HUES6 (cell line): ENCODE measurements at regions not wholly inside any gene's neighbourhood (a gene's known extent, or its start where the extent isn't known, plus 50 kb on each side); places are given as distances from the start of the nearest gene placed in this dataset.

Source experiments
- H3K27ac ChIP-seq: 2 replicates; pipeline ENCODE4 v1.7.0; 2013; ENCODE audit warnings: low read depth, mild to moderate bottlenecking, low read length, inconsistent platforms
- H3K27me3 ChIP-seq: 2 replicates; pipeline ENCODE4 v1.6.1; 2013; ENCODE audit warnings: low read length; ENCODE audit not compliant: control insufficient read depth, insufficient read depth
- H3K36me3 ChIP-seq: 2 replicates; pipeline ENCODE4 v1.6.1; 2013; ENCODE audit warnings: low read length; ENCODE audit not compliant: control insufficient read depth, insufficient read depth
- H3K4me1 ChIP-seq: 2 replicates; pipeline ENCODE4 v1.6.1; 2013; ENCODE audit warnings: low read length; ENCODE audit not compliant: control insufficient read depth, insufficient read depth
- H3K4me3 ChIP-seq: 2 replicates; pipeline ENCODE4 v1.5.1; 2013; ENCODE audit warnings: low read depth, low read length
- H3K9ac ChIP-seq: one replicate; pipeline ENCODE4 v1.6.1; 2013; ENCODE audit warnings: mild to moderate bottlenecking, low read length
- H3K9me3 ChIP-seq: 2 replicates; pipeline ENCODE4 v1.6.1; 2013; ENCODE audit warnings: low read depth, low read length; ENCODE audit not compliant: control insufficient read depth, insufficient read depth

- Histone ChIP-seq H3K27me3 (no peaks in the 10 kb centered on the region), H3K9me3 (no peaks in the 10 kb centered on the region), H3K36me3 (no peaks in the 10 kb centered on the region)
These were observed 515.5 kb downstream of the NUF2 start for GRCh38 chr1:163837206-163837605.

GRCh38 chr1:163842571-163842970 is 520.8 kb downstream of the NUF2 start:
- H3K27me3 ChIP-seq: no peaks in the 10 kb centered on the region
- H3K9ac ChIP-seq: no peak overlapping the region
- H3K27ac ChIP-seq: no peak overlapping the region
- H3K4me1 ChIP-seq: no peaks in the 10 kb centered on the region
- H3K36me3 ChIP-seq: no peaks in the 10 kb centered on the region
- no peaks in the 10 kb centered on the region for H3K9me3 ChIP-seq
- H3K4me3 ChIP-seq: no peak overlapping the region

More at GRCh38 chr1:163837206-163837605, 515.5 kb downstream of the NUF2 start:
- Histone ChIP-seq H3K4me1 (peaks cover 9% of the 10 kb centered on the region), H3K27ac (no peak overlapping the region), H3K9ac (no peak overlapping the region), H3K4me3 (no peak overlapping the region)

- H3K4me1 ChIP-seq: no peaks in the 10 kb centered on the region
- H3K9ac ChIP-seq: no peak overlapping the region
- H3K9me3 ChIP-seq: no peaks in the 10 kb centered on the region
- no peaks in the 10 kb centered on the region for H3K27me3 ChIP-seq
- H3K36me3 ChIP-seq: no peaks in the 10 kb centered on the region
- no peak overlapping the region for H3K27ac ChIP-seq
- H3K4me3 ChIP-seq: no peak overlapping the region
These were observed 522.7 kb downstream of the NUF2 start for GRCh38 chr1:163844459-163844858.

GRCh38 chr1:163845279-163845678 is 523.5 kb downstream of the NUF2 start:
- H3K4me3 ChIP-seq: no peak overlapping the region
- no peak overlapping the region for H3K27ac ChIP-seq
- H3K27me3 ChIP-seq: no peaks in the 10 kb centered on the region
- no peaks in the 10 kb centered on the region for H3K4me1 ChIP-seq
- H3K36me3 ChIP-seq: no peaks in the 10 kb centered on the region
- no peak overlapping the region for H3K9ac ChIP-seq
- H3K9me3 ChIP-seq: no peaks in the 10 kb centered on the region

- H3K27me3 ChIP-seq: no peaks in the 10 kb centered on the region
- no peak overlapping the region for H3K9ac ChIP-seq
- H3K9me3 ChIP-seq: no peaks in the 10 kb centered on the region
- no peaks in the 10 kb centered on the region for H3K36me3 ChIP-seq
- H3K4me1 ChIP-seq: no peaks in the 10 kb centered on the region
- H3K4me3 ChIP-seq: no peak overlapping the region
- no peak overlapping the region for H3K27ac ChIP-seq
These were observed 542.0 kb downstream of the NUF2 start for GRCh38 chr1:163863731-163864130.

GRCh38 chr1:163864207-163864606 is 542.5 kb downstream of the NUF2 start:
- H3K9ac ChIP-seq: no peak overlapping the region
- H3K4me3 ChIP-seq: no peak overlapping the region
- no peaks in the 10 kb centered on the region for H3K36me3 ChIP-seq
- H3K27ac ChIP-seq: no peak overlapping the region
- no peaks in the 10 kb centered on the region for H3K27me3 ChIP-seq
- no peaks in the 10 kb centered on the region for H3K4me1 ChIP-seq
- no peaks in the 10 kb centered on the region for H3K9me3 ChIP-seq

- Histone ChIP-seq H3K4me3 (no peak overlapping the region), H3K4me1 (no peaks in the 10 kb centered on the region), H3K36me3 (no peaks in the 10 kb centered on the region), H3K9me3 (no peaks in the 10 kb centered on the region), H3K27me3 (no peaks in the 10 kb centered on the region), H3K27ac (no peak overlapping the region), H3K9ac (no peak overlapping the region)
These were observed 544.8 kb downstream of the NUF2 start for GRCh38 chr1:163866564-163866963.

- Histone ChIP-seq H3K36me3 (no peaks in the 10 kb centered on the region), H3K9me3 (no peaks in the 10 kb centered on the region), H3K9ac (no peak overlapping the region), H3K4me3 (no peak overlapping the region), H3K27me3 (no peaks in the 10 kb centered on the region), H3K27ac (no peak overlapping the region), H3K4me1 (no peaks in the 10 kb centered on the region; the same call in 1 of the 2 replicates)
These were observed 548.9 kb downstream of the NUF2 start for GRCh38 chr1:163870666-163871065.

GRCh38 chr1:163872067-163872466 is 550.3 kb downstream of the NUF2 start:
- no peak overlapping the region for H3K9ac ChIP-seq
- no peak overlapping the region for H3K4me3 ChIP-seq
- H3K27me3 ChIP-seq: no peaks in the 10 kb centered on the region
- H3K27ac ChIP-seq: no peak overlapping the region
- no peaks in the 10 kb centered on the region; the same call in 1 of the 2 replicates for H3K4me1 ChIP-seq
- no peaks in the 10 kb centered on the region for H3K36me3 ChIP-seq
- H3K9me3 ChIP-seq: no peaks in the 10 kb centered on the region

GRCh38 chr1:163874070-163874469 is 552.3 kb downstream of the NUF2 start:
- no peaks in the 10 kb centered on the region for H3K27me3 ChIP-seq
- H3K27ac ChIP-seq: no peak overlapping the region
- H3K4me3 ChIP-seq: no peak overlapping the region
- no peaks in the 10 kb centered on the region for H3K9me3 ChIP-seq
- no peaks in the 10 kb centered on the region; the same call in 1 of the 2 replicates for H3K4me1 ChIP-seq
- H3K9ac ChIP-seq: no peak overlapping the region
- no peaks in the 10 kb centered on the region for H3K36me3 ChIP-seq

GRCh38 chr1:163875200-163875926 is 553.6 kb downstream of the NUF2 start:
- Histone ChIP-seq H3K36me3 (no peaks in the 10 kb centered on the region), H3K4me1 (no peaks in the 10 kb centered on the region; the same call in 1 of the 2 replicates), H3K9ac (peak overlapping the region; percentile 26), H3K4me3 (no peak overlapping the region), H3K27me3 (no peaks in the 10 kb centered on the region), H3K9me3 (no peaks in the 10 kb centered on the region), H3K27ac (no peak overlapping the region)
